NCI-H69 (cell line): ENCODE measurements at regions not wholly inside any gene's neighbourhood (a gene's known extent, or its start where the extent isn't known, plus 50 kb on each side); places are given as distances from the start of the nearest gene placed in this dataset.
"Not testable (repeated sequence)": the region's sequence is repeated elsewhere in the genome, so short reads cannot be mapped to it uniquely, and the experiment has no call there.

Experiments
- DNase-seq: peaks from one replicate; lab custom pipeline; 2025; lab: John Stamatoyannopoulos, UW

DNA sequence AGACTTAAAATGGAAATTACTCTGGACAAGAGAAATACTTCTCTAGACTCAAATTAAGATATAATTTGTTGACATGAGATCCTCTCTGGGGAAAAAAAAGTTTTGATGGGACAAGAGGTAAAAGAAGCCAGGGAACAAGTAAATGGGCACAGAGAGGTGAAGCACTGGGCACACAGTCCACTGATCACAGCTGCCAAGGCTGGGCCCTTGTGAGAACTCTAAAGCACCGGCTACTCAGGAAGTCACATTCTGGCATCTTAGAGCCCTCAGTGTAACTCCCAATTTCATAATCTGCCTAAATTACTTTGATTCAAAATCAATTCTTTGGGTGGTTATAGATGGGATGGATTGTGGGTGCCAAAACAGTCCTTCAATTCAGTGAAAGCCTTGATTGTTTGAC is 123.2 kb upstream of the CACNA2D1 start:
- peak; percentile 72 for DNase-seq

- DNase-seq, result peak; percentile 45
Observed at GRCh38 chr7:82562716-82563404, 119.3 kb upstream of the CACNA2D1 start.

- peak; percentile 99 for DNase-seq
Observed at GRCh38 chr7:82559193-82559805, 115.7 kb upstream of the CACNA2D1 start.

DNA sequence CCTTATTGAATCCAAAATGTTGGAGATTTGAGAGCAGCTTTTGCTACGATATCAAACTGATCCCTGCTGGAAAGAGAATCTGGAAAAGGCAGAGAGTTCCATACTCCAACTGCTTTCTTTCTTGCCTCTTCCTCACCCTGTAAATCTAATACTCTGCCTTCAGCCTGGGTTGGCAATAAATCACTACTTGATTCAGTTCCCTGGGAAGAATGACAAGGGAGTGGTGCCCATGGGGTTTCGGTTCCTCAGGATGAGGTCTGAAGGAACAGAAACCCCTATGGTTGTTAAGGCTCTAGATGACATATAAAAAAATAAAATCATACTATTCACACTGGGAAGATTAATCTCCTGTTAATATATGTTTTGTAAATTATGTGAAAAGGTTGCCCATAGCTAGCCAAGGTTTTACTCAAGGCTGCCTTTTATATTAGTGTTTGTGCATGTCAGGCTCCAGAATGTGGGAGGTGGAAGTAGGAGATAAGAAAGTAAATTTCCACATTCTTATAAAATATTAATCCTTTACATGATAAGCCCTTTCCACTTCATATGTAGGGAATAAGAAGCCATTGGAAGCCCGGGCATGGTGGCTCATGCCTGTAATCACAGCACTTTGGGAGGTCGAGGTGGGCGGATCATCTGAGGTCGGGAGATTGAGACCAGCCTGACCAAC is 106.2 kb upstream of the CACNA2D1 start:
- DNase-seq, result peak; percentile 87

GRCh38 chr7:82548141-82548688 is 104.6 kb upstream of the CACNA2D1 start:
- peak; percentile 29 for DNase-seq

- DNase-seq, result no peak
Observed at GRCh38 chr7:82542665-82543064, 99.1 kb upstream of the CACNA2D1 start.

DNA sequence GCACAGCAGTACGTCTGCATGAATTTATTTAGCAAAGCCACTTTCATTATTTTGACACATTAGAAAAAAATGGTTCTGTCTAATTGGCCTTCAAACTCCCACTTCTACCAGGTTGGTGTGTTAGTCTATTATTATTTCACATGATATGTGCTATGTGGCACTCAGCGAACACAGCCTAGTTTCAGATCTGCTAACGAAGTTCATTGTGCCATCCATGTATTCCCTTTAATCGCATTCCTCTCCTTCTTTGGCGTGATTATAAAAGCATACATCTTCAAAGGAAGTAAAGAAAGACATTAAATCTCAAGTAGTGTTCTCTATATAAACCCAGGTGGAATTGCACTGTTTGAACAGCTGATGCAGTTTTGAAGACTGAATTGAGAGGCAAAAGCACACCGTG is 96.4 kb upstream of the CACNA2D1 start:
- peak; percentile 80 for DNase-seq

DNA sequence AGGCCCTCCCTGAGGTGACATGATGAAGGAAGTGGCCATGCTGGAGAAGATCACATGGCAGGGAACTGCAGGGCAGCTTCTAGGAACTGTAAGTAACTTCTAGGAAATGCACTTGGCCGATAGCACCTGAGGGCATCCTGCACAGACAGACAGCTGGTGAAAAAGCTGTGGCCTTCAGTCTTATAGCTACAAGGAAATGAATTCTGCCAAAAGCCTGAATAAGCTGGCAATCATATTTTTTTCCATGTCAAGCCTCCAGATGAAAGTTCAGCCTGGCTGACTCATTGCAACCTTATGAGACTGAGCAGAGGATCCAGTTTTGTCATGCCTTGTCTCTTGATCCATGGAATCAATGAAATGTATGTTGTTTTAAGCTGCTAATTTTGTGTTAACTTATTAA is 91.1 kb upstream of the CACNA2D1 start:
- peak; percentile 76 for DNase-seq

GRCh38 chr7:82530361-82530760 is 86.8 kb upstream of the CACNA2D1 start:
- DNase-seq, result no peak

- DNase-seq, result no peak
Observed at GRCh38 chr7:82528577-82529310, 85.2 kb upstream of the CACNA2D1 start.

- no peak for DNase-seq
Observed at GRCh38 chr7:82527851-82528250, 84.3 kb upstream of the CACNA2D1 start.

GRCh38 chr7:82521906-82522445 is 78.4 kb upstream of the CACNA2D1 start:
- no peak for DNase-seq

DNA sequence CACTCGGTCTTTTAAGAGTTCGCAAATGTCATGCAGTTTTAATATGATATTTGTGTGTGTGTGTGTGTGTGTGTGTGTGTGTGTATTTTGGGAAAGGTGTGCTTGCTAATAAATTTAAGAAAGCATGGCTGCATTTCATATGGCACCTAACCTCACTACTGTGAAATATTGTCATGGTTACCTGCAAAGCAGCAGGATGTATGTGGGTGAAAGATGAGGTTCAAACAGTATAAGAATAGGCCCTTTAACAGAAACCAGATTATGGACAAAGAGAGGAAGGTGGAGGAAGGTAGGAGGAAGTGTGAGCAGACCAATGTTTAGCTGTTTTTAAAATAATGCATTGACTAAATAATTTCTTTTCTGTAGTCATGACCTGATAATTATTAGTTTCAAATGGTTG is 73.5 kb upstream of the CACNA2D1 start:
- peak; percentile 32 for DNase-seq

GRCh38 chr7:82511542-82511941 is 68.0 kb upstream of the CACNA2D1 start:
- no peak for DNase-seq

- peak; percentile 92 for DNase-seq
Observed at GRCh38 chr7:82507976-82508677, 64.5 kb upstream of the CACNA2D1 start.

- peak; percentile 97 for DNase-seq
Observed at GRCh38 chr7:82507365-82507975, 63.9 kb upstream of the CACNA2D1 start.

DNA sequence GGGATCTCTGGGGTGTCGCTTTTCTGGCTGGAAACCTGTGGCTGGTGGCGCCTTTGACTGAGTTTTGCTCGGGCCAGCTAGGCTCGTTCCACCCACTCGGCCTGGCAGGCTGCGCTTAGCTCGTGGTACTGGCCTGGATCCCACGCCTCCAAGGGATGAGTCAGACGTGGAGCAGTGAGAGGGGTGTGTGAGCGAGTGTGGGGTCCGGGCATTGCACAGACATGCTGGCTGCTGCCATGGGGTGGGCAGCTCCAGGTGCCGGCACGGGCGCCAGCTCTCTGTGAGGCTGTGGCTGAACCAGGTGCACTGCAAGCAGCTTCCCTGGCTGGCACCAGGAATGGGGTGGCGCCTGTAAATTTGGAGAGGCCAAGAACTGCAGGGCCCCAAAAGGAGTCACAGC is 63.1 kb upstream of the CACNA2D1 start:
- DNase-seq, result peak; percentile 85

GRCh38 chr7:82506208-82506607 is 62.6 kb upstream of the CACNA2D1 start:
- DNase-seq, result peak; percentile 57

- DNase-seq, result peak; percentile 48
Observed at GRCh38 chr7:82501346-82501745, 57.8 kb upstream of the CACNA2D1 start.

DNA sequence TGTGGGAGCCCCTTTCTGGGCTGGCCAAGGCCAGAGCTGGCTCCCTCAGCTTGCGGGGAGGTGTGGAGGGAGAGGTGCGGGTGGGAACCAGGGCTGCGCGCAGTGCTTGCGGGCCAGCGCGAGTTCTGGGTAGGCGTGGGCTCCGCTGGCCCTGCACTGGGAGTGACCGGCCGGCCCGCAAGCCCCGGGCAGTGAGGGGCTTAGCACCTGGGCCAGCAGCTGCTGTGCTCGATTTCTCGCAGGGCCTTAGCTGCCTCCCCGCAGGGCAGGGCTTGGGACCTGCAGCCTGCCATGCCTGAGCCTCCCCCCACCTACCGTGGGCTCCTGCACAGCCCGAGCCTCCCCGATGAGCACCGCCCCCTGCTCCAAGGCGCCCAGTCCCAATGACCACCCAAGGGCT is 56.0 kb upstream of the CACNA2D1 start:
- not testable (repeated sequence) for DNase-seq

DNA sequence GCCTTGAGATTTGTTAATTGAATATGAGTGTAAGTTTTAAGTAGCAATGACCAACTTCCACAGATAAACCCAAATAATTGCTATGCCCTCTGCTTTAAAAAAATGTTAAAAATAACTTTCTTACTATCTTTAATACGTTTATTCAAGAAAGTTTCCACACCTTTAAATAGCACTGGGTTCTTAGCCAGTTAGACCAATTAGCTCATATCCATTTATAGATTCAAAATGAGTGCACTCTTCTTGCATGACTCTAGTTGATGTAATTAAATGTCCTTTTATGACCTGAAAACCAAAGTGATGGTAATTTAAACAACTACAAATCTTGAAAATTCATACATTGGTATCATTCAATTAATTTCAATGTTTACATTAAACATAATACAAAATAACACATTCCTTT is 50.8 kb upstream of the CACNA2D1 start:
- no peak for DNase-seq
